IMR-90 (cell line): ENCODE measurements at regions not wholly inside any gene's neighbourhood (a gene's known extent, or its start where the extent isn't known, plus 50 kb on each side); places are given as distances from the start of the nearest gene placed in this dataset.

Source experiments
- ATAC-seq: fragments of 200-7000 bp; cut with Tn5 transposase; 2 replicates; pipeline ENCODE4 v1.9.1; 2020; ENCODE audit warnings: low read depth, mild to moderate bottlenecking, moderate library complexity
- BruUV-seq: library from RNA; stranded (reverse); fragments of 400-500 nt; replicated peaks from 2 replicates; lab custom pipeline; 2021; lab: Mats Ljungman, UMichigan
- CTCF ChIA-PET: fragments of 300-600 bp; formaldehyde crosslinking; extraction: SDS; loops from one replicate; lab custom pipeline; 2021; ENCODE audit warnings: antibody characterized with exemption; lab: Yijun Ruan, JAX
- POLR2A ChIA-PET: fragments of 300-600 bp; sonication (Branson Sonifier 250); formaldehyde crosslinking; loops from one replicate; lab custom pipeline; 2022; ENCODE audit warnings: antibody characterized with exemption; ENCODE audit not compliant: unreplicated experiment; lab: Charles Lee
- DNase-seq: peaks from one replicate; pipeline ENCODE4 v3.0.0; 2013
- H2AFZ ChIP-seq: replicated peaks from 2 replicates; pipeline ENCODE3; 2013; ENCODE audit warnings: low read length, mild to moderate bottlenecking; ENCODE audit not compliant: poor library complexity
- H2AK5ac ChIP-seq: 2 replicates; pipeline ENCODE4 v1.6.1; 2013; ENCODE audit warnings: low read depth, low read length, inconsistent platforms
- H2AK9ac ChIP-seq: replicated peaks from 2 replicates; pipeline ENCODE3; 2013; ENCODE audit warnings: mild to moderate bottlenecking, low read depth, low read length, moderate library complexity; ENCODE audit not compliant: poor library complexity
- H2BK120ac ChIP-seq: 2 replicates; pipeline ENCODE4 v1.6.1; 2013; ENCODE audit warnings: low read depth, low read length, inconsistent platforms
- H2BK15ac ChIP-seq: 3 replicates; pipeline ENCODE4 v1.6.1; 2013; ENCODE audit warnings: low read depth, low read length, inconsistent platforms
- H2BK20ac ChIP-seq: 2 replicates; pipeline ENCODE4 v1.6.1; 2013; ENCODE audit warnings: low read depth, mild to moderate bottlenecking, inconsistent platforms, low read length, moderate library complexity
- H2BK5ac ChIP-seq: 2 replicates; pipeline ENCODE4 v1.6.1; 2013; ENCODE audit warnings: mild to moderate bottlenecking, low read depth, low read length, inconsistent platforms; ENCODE audit not compliant: poor library complexity, severe bottlenecking
- H3K14ac ChIP-seq: replicated peaks from 2 replicates; pipeline ENCODE4 v1.6.1; 2013; ENCODE audit warnings: low read depth, low read length, inconsistent platforms
- H3K18ac ChIP-seq: 2 replicates; pipeline ENCODE4 v1.6.1; 2013; ENCODE audit warnings: low read depth, low read length, control low read depth
- H3K23ac ChIP-seq: 2 replicates; pipeline ENCODE4 v1.6.1; 2013; ENCODE audit warnings: low read depth, low read length, inconsistent platforms
- H3K27ac ChIP-seq: 2 replicates; pipeline ENCODE4 v1.5.1; 2013; ENCODE audit warnings: mild to moderate bottlenecking, control low read depth, low read length; ENCODE audit not compliant: insufficient read depth
- H3K27me3 ChIP-seq: 2 replicates; pipeline ENCODE4 v1.6.1; 2013; ENCODE audit warnings: low read length; ENCODE audit not compliant: control insufficient read depth, insufficient read depth
- H3K36me3 ChIP-seq: 2 replicates; pipeline ENCODE4 v1.6.1; 2013; ENCODE audit warnings: low read length, mixed read lengths; ENCODE audit not compliant: control insufficient read depth, insufficient read depth
- H3K4ac ChIP-seq: 2 replicates; pipeline ENCODE4 v1.6.1; 2013; ENCODE audit warnings: low read depth, low read length, inconsistent platforms
- H3K4me1 ChIP-seq: 2 replicates; pipeline ENCODE4 v1.6.1; 2013; ENCODE audit warnings: low read length, mixed read lengths; ENCODE audit not compliant: control insufficient read depth, insufficient read depth
- H3K4me2 ChIP-seq: 2 replicates; pipeline ENCODE4 v1.6.1; 2013; ENCODE audit warnings: low read depth, mild to moderate bottlenecking, control low read depth, low read length, moderate library complexity
- H3K4me3 ChIP-seq: 2 replicates; pipeline ENCODE4 v1.5.1; 2013; ENCODE audit warnings: low read depth, mild to moderate bottlenecking, control low read depth, low read length, moderate library complexity; ENCODE audit not compliant: insufficient read depth
- H3K56ac ChIP-seq: 2 replicates; pipeline ENCODE4 v1.6.1; 2013; ENCODE audit warnings: low read length, inconsistent platforms; ENCODE audit not compliant: insufficient read depth; ENCODE audit errors: extremely low read depth
- H3K79me1 ChIP-seq, 2 experiments: 2 replicates each; pipeline ENCODE4 v1.6.1; 2013; ENCODE audit warnings: low read length in 2 of 2, inconsistent platforms in 1 of 2, low read depth in 1 of 2
- H3K9ac ChIP-seq: 2 replicates; pipeline ENCODE4 v1.6.1; 2013; ENCODE audit warnings: low read depth, low read length, control low read depth
- H3K9me1 ChIP-seq: 2 replicates; pipeline ENCODE4 v1.6.1; 2013; ENCODE audit warnings: low read length, inconsistent platforms; ENCODE audit not compliant: insufficient read depth
- H3K9me3 ChIP-seq: 2 replicates; pipeline ENCODE4 v1.6.1; 2013; ENCODE audit warnings: low read length; ENCODE audit not compliant: control insufficient read depth, insufficient read depth
- H4K20me1 ChIP-seq: 2 replicates; pipeline ENCODE4 v1.6.1; 2013; ENCODE audit warnings: low read length, inconsistent platforms; ENCODE audit not compliant: insufficient read depth
- H4K5ac ChIP-seq: 2 replicates; pipeline ENCODE4 v1.6.1; 2013; ENCODE audit warnings: mild to moderate bottlenecking, low read depth, low read length, control low read depth
- H4K8ac ChIP-seq, 2 experiments: 2 replicates each; pipeline ENCODE4 v1.6.1; 2013; ENCODE audit warnings: low read depth in 2 of 2, low read length in 2 of 2, control low read depth in 1 of 2, inconsistent platforms in 1 of 2
- H4K91ac ChIP-seq: 2 replicates; pipeline ENCODE4 v1.6.1; 2013; ENCODE audit warnings: low read depth, low read length, inconsistent platforms; ENCODE audit not compliant: insufficient read depth
- BHLHE40 ChIP-seq: fragments of 150-350 bp; IDR thresholded peaks from 2 replicates; pipeline ENCODE4 v1.6.1; 2016; ENCODE audit warnings: mild to moderate bottlenecking, low read depth, low read length
- CEBPB ChIP-seq: IDR thresholded peaks from 2 replicates; pipeline ENCODE4 v1.6.1; 2012; ENCODE audit warnings: low read depth, low read length, improper control_type of control experiment
- CHD1 ChIP-seq: IDR thresholded peaks from 2 replicates; pipeline ENCODE4 v1.6.1; 2012; ENCODE audit warnings: low read depth, low read length, improper control_type of control experiment
- CTCF ChIP-seq: conservative IDR thresholded peaks from 2 replicates; pipeline ENCODE4 v1.5.1; 2012; ENCODE audit warnings: mild to moderate bottlenecking, low read depth, low read length, improper control_type of control experiment
- FOS ChIP-seq: fragments of 150-350 bp; IDR thresholded peaks from 2 replicates; pipeline ENCODE4 v1.6.1; 2016; ENCODE audit warnings: low read depth, low read length
- MAFK ChIP-seq: IDR thresholded peaks from 2 replicates; pipeline ENCODE4 v1.6.1; 2012; ENCODE audit warnings: low read depth, low read length, improper control_type of control experiment
- MAZ ChIP-seq: IDR thresholded peaks from 2 replicates; pipeline ENCODE4 v1.6.1; 2012; ENCODE audit warnings: low read depth, mild to moderate bottlenecking, low read length, improper control_type of control experiment, moderate library complexity, borderline replicate concordance
- NFE2L2 ChIP-seq: fragments of 150-350 bp; IDR thresholded peaks from 2 replicates; pipeline ENCODE4 v1.6.1; 2016; ENCODE audit warnings: low read depth, mild to moderate bottlenecking, low read length
- RAD21 ChIP-seq: IDR thresholded peaks from 2 replicates; pipeline ENCODE4 v1.6.1; 2012; ENCODE audit warnings: low read length, improper control_type of control experiment
- RCOR1 ChIP-seq: IDR thresholded peaks from 2 replicates; pipeline ENCODE4 v1.6.1; 2012; ENCODE audit warnings: mild to moderate bottlenecking, low read length, improper control_type of control experiment; ENCODE audit not compliant: insufficient replicate concordance
- SMC3 ChIP-seq: fragments of 150-350 bp; IDR thresholded peaks from 2 replicates; pipeline ENCODE4 v1.6.1; 2016; ENCODE audit warnings: low read depth, mild to moderate bottlenecking, antibody characterized with exemption, low read length, moderate library complexity
- WGBS, 2 experiments: methylation state at CpG; one replicate each; pipeline versions ENCODE4 v1.1.5 to v1.1.7; 2013; ENCODE audit warnings: missing lambda C conversion rate in 2 of 2; ENCODE audit not compliant: insufficient read length in 1 of 2; ENCODE audit errors: extremely low coverage in 2 of 2; 5-methylcytosine and 5-hydroxymethylcytosine counted together
- dilution Hi-C: fragments of 300-500 bp; cut with HindIII; formaldehyde crosslinking; loops from one replicate; pipeline ENCODE4 v1.14.3; 2018; ENCODE audit warnings: low sequenced_read_pairs; ENCODE audit not compliant: unreplicated experiment
- in situ Hi-C: fragments of 300-500 bp; cut with MboI; formaldehyde crosslinking; loops from 3 replicates; pipeline ENCODE4 v1.14.3; 2019; ENCODE audit warnings: low sequenced_read_pairs, inconsistent platforms, mixed read lengths
- intact Hi-C: fragments of 100-400 bp; cut with micrococcal nuclease; formaldehyde crosslinking; loops from 2 replicates; pipeline ENCODE4 v1.10.0; 2022

- TF ChIP-seq CEBPB: no peak
Observed at GRCh38 chr1:110780600-110781484, 92.1 kb upstream of the CD53 start (continued).

GRCh38 chr1:110779636-110780035 lies 93.3 kb upstream of the CD53 start:
- BruUV-seq: no TSS peak
- no peak overlapping the region for H2AFZ ChIP-seq
- H2AK9ac ChIP-seq: no peak overlapping the region
- no peak overlapping the region for H2BK120ac ChIP-seq
- no peak overlapping the region for H3K14ac ChIP-seq
- no peak overlapping the region for H3K4me3 ChIP-seq
- no peaks in the 10 kb centered on the region for H3K36me3 ChIP-seq
- no peak overlapping the region for H2BK5ac ChIP-seq
- in situ Hi-C loops (loop anchor here (10.0 kb wide), 1 partner anchor 255 kb away; no protein-coding TSS in a partner anchor), dilution Hi-C loops (no loop called here), intact Hi-C loops (no loop called here)
- WGBS, 2 experiments: no CpG with 5 or more reads among the region's 3 CpGs
- DNase-seq (no peak), ATAC-seq (no peak)
- no peak overlapping the region for H2BK15ac ChIP-seq
- ChIA-PET CTCF (no interaction called here), POLR2A (no interaction called here)
- H3K9ac ChIP-seq: no peak overlapping the region
- H3K9me1 ChIP-seq: no peaks in the 10 kb centered on the region
- no peak overlapping the region for H3K27ac ChIP-seq
- H3K4ac ChIP-seq: no peak overlapping the region
- no peak overlapping the region for H4K8ac ChIP-seq
- no peaks in the 10 kb centered on the region for H3K4me1 ChIP-seq
- no peaks in the 10 kb centered on the region for H3K9me3 ChIP-seq
- no peak overlapping the region for H3K18ac ChIP-seq
- no peak overlapping the region for H3K23ac ChIP-seq
- no peak overlapping the region for H4K5ac ChIP-seq
- H3K4me2 ChIP-seq: no peak overlapping the region
- H3K27me3 ChIP-seq: peaks cover 8% of the 10 kb centered on the region; the same call in 1 of the 2 replicates
- no peak overlapping the region for H2BK20ac ChIP-seq
- no peaks in the 10 kb centered on the region for H4K20me1 ChIP-seq
- TF ChIP-seq MAFK: no peak
- TF ChIP-seq FOS: no peak
- no peak for TF ChIP-seq SMC3
- TF ChIP-seq CTCF: no peak
- TF ChIP-seq MAZ: no peak
- TF ChIP-seq NFE2L2: no peak
- TF ChIP-seq CEBPB: no peak
- TF ChIP-seq RCOR1: no peak
- TF ChIP-seq BHLHE40: no peak
- TF ChIP-seq RAD21: no peak
- TF ChIP-seq CHD1: no peak
- H2AK5ac ChIP-seq: no peak overlapping the region
- H3K79me1 ChIP-seq: no peaks in the 10 kb centered on the region
- no peak overlapping the region for H3K56ac ChIP-seq
- H4K91ac ChIP-seq: no peak overlapping the region
